ENCODE measurements at regions not wholly inside any gene's neighbourhood (a gene's known extent, or its start where the extent isn't known, plus 50 kb on each side); places are given as distances from the start of the nearest gene placed in this dataset.
A peak's percentile ranks its signal among the peaks of the same experiment; 100 is the strongest.
"Not testable (repeated sequence)": the region's sequence is repeated elsewhere in the genome, so short reads cannot be mapped to it uniquely, and the experiment has no call there.

GRCh38 chr9:63328313-63328712 is 1956.7 kb downstream of the FOXD4L5 start:
- DNase-seq (ENCODE audit: low spot score in 2 of 2) = peak in 1 of 2 donors; percentile 9
- intact Hi-C loops (cut with DNase I); H3K4me1 ChIP-seq; H3K27me3 ChIP-seq; H3K36me3 ChIP-seq; H3K4me3 ChIP-seq; H3K27ac ChIP-seq; H3K9me3 ChIP-seq: not testable (repeated sequence)

- H3K9me3 ChIP-seq; H3K36me3 ChIP-seq; H3K4me3 ChIP-seq; H3K27ac ChIP-seq; intact Hi-C loops (cut with DNase I); H3K27me3 ChIP-seq; H3K4me1 ChIP-seq: not testable (repeated sequence)
- peak in 1 of 2 donors; percentile 52 for DNase-seq (ENCODE audit: low spot score in 2 of 2)
Observed at GRCh38 chr9:63327211-63327610, 1957.8 kb downstream of the FOXD4L5 start.

- H3K27ac ChIP-seq; H3K4me3 ChIP-seq; H3K4me1 ChIP-seq; intact Hi-C loops (cut with DNase I); H3K36me3 ChIP-seq; H3K27me3 ChIP-seq; H3K9me3 ChIP-seq: not testable (repeated sequence)
- DNase-seq (ENCODE audit: low spot score in 2 of 2) = peak in 1 of 2 donors; percentile 7
Observed at GRCh38 chr9:63326665-63327064, 1958.3 kb downstream of the FOXD4L5 start.

- H3K4me3 ChIP-seq; H3K4me1 ChIP-seq; H3K27ac ChIP-seq; intact Hi-C loops (cut with DNase I); H3K9me3 ChIP-seq; H3K36me3 ChIP-seq; H3K27me3 ChIP-seq: not testable (repeated sequence)
- peak in 1 of 2 donors; percentile 1 for DNase-seq (ENCODE audit: low spot score in 2 of 2)
Observed at GRCh38 chr9:63325696-63326095, 1959.3 kb downstream of the FOXD4L5 start.

- H3K9me3 ChIP-seq; H3K27ac ChIP-seq; H3K27me3 ChIP-seq; H3K4me3 ChIP-seq; H3K4me1 ChIP-seq; H3K36me3 ChIP-seq; intact Hi-C loops (cut with DNase I): not testable (repeated sequence)
- peak in 1 of 2 donors; percentile 43 for DNase-seq (ENCODE audit: low spot score in 2 of 2)
Observed at GRCh38 chr9:63318093-63318492, 1966.9 kb downstream of the FOXD4L5 start.

GRCh38 chr9:63315387-63315786 is 1969.6 kb downstream of the FOXD4L5 start:
- intact Hi-C loops (cut with DNase I); H3K9me3 ChIP-seq; DNase-seq (ENCODE audit: low spot score in 2 of 2); H3K4me1 ChIP-seq; H3K27ac ChIP-seq; H3K27me3 ChIP-seq; H3K4me3 ChIP-seq; H3K36me3 ChIP-seq: not testable (repeated sequence)

- H3K4me3 ChIP-seq; H3K27me3 ChIP-seq; H3K9me3 ChIP-seq; H3K4me1 ChIP-seq; H3K36me3 ChIP-seq; intact Hi-C loops (cut with DNase I); H3K27ac ChIP-seq; DNase-seq (ENCODE audit: low spot score in 2 of 2): not testable (repeated sequence)
Observed at GRCh38 chr9:63296848-63297247, 1988.2 kb downstream of the FOXD4L5 start.

- H3K36me3 ChIP-seq; DNase-seq (ENCODE audit: low spot score in 2 of 2); H3K27ac ChIP-seq; H3K9me3 ChIP-seq; H3K4me3 ChIP-seq; intact Hi-C loops (cut with DNase I); H3K27me3 ChIP-seq; H3K4me1 ChIP-seq: not testable (repeated sequence)
Observed at GRCh38 chr9:63296366-63296765, 1988.6 kb downstream of the FOXD4L5 start.

- H3K36me3 ChIP-seq; DNase-seq (ENCODE audit: low spot score in 2 of 2); H3K9me3 ChIP-seq; H3K4me1 ChIP-seq; H3K27me3 ChIP-seq; H3K4me3 ChIP-seq; H3K27ac ChIP-seq; intact Hi-C loops (cut with DNase I): not testable (repeated sequence)
Observed at GRCh38 chr9:63289971-63290370, 1995.0 kb downstream of the FOXD4L5 start.

Measured in ascending aorta (tissue), 2 donors.